Stimulated activated CD8-positive, alpha-beta memory T cell treated with anti-CD3 and anti-CD28 coated beads, Interleukin-15, amount 100 ng/mL, for 1 hour (primary cell): ENCODE measurements at regions not wholly inside any gene's neighbourhood (a gene's known extent, or its start where the extent isn't known, plus 50 kb on each side); places are given as distances from the start of the nearest gene placed in this dataset.

Source experiments
- DNase-seq: peaks from one replicate; pipeline ENCODE4 v3.0.0-alpha.2; 2020; ENCODE audit warnings: low read depth

- DNase-seq = no peak
Observed at GRCh38 chr2:14344355-14344754, 288.2 kb upstream of the LRATD1 start.

GRCh38 chr2:14348247-14348646, 284.3 kb upstream of the LRATD1 start:
- DNase-seq = no peak

- no peak for DNase-seq
Observed at GRCh38 chr2:14350856-14351255, 281.7 kb upstream of the LRATD1 start.

- no peak for DNase-seq
Observed at GRCh38 chr2:14352067-14352466, 280.4 kb upstream of the LRATD1 start.

- no peak for DNase-seq
Observed at GRCh38 chr2:14354231-14354630, 278.3 kb upstream of the LRATD1 start.

- no peak for DNase-seq
Observed at GRCh38 chr2:14355102-14355501, 277.4 kb upstream of the LRATD1 start.

- no peak for DNase-seq
Observed at GRCh38 chr2:14358339-14358738, 274.2 kb upstream of the LRATD1 start.

GRCh38 chr2:14358774-14359173, 273.7 kb upstream of the LRATD1 start:
- DNase-seq = no peak

GRCh38 chr2:14363137-14363536, 269.4 kb upstream of the LRATD1 start:
- DNase-seq = no peak

GRCh38 chr2:14363976-14364375, 268.5 kb upstream of the LRATD1 start:
- no peak for DNase-seq

GRCh38 chr2:14364471-14364870, 268.0 kb upstream of the LRATD1 start:
- DNase-seq = no peak

GRCh38 chr2:14385043-14385442, 247.5 kb upstream of the LRATD1 start:
- DNase-seq = no peak

- no peak for DNase-seq
Observed at GRCh38 chr2:14387332-14387731, 245.2 kb upstream of the LRATD1 start.

GRCh38 chr2:14388724-14389123, 243.8 kb upstream of the LRATD1 start:
- no peak for DNase-seq

- no peak for DNase-seq
Observed at GRCh38 chr2:14396533-14397083, 235.9 kb upstream of the LRATD1 start.

- no peak for DNase-seq
Observed at GRCh38 chr2:14398641-14399040, 233.9 kb upstream of the LRATD1 start.

GRCh38 chr2:14401873-14402272, 230.6 kb upstream of the LRATD1 start:
- DNase-seq = no peak

- no peak for DNase-seq
Observed at GRCh38 chr2:14408695-14409094, 223.8 kb upstream of the LRATD1 start.

GRCh38 chr2:14417551-14417950, 215.0 kb upstream of the LRATD1 start:
- no peak for DNase-seq

GRCh38 chr2:14418115-14418514, 214.4 kb upstream of the LRATD1 start:
- no peak for DNase-seq

GRCh38 chr2:14420851-14421250, 211.7 kb upstream of the LRATD1 start:
- no peak for DNase-seq

- no peak for DNase-seq
Observed at GRCh38 chr2:14422426-14422825, 210.1 kb upstream of the LRATD1 start.

GRCh38 chr2:14423145-14423906, 209.2 kb upstream of the LRATD1 start:
- DNase-seq = no peak
